GM06990 (cell line): ENCODE measurements at regions not wholly inside any gene's neighbourhood (a gene's known extent, or its start where the extent isn't known, plus 50 kb on each side); places are given as distances from the start of the nearest gene placed in this dataset.
"Not testable (repeated sequence)": the region's sequence is repeated elsewhere in the genome, so short reads cannot be mapped to it uniquely, and the experiment has no call there.

Experiments used
- DNase-seq: peaks from one replicate; pipeline ENCODE4 v3.0.0-alpha.2; 2011; ENCODE audit not compliant: insufficient read length; ENCODE audit errors: extremely low read depth
- H3K27me3 ChIP-seq: replicated peaks from 2 replicates; pipeline ENCODE4 v1.6.0; 2011; ENCODE audit warnings: low read length; ENCODE audit not compliant: control insufficient read depth, insufficient read depth
- H3K36me3 ChIP-seq: 2 replicates; pipeline ENCODE4 v1.5.1; 2011; ENCODE audit warnings: low read length; ENCODE audit not compliant: control insufficient read depth, insufficient read depth
- H3K4me3 ChIP-seq: replicated peaks from 2 replicates; pipeline ENCODE4 v1.5.1; 2011; ENCODE audit warnings: low read depth, mild to moderate bottlenecking, control low read depth, low read length
- CTCF ChIP-seq: IDR thresholded peaks from 2 replicates; pipeline ENCODE4 v1.5.1; 2011; ENCODE audit warnings: low read length, control low read depth, mild to moderate bottlenecking, inconsistent platforms; ENCODE audit not compliant: insufficient read depth, poor library complexity, severe bottlenecking

GRCh38 chr10:10722422-10722821, 295.2 kb upstream of the CELF2 start:
- DNase-seq, result no peak
- Histone ChIP-seq H3K27me3 (no peaks in the 10 kb centered on the region), H3K36me3 (no peaks in the 10 kb centered on the region), H3K4me3 (no peak overlapping the region)
- TF ChIP-seq CTCF, result no peak

- H3K36me3 ChIP-seq, result no peaks in the 10 kb centered on the region
- no peak for DNase-seq
- no peak overlapping the region for H3K4me3 ChIP-seq
- no peak for TF ChIP-seq CTCF
- H3K27me3 ChIP-seq, result no peaks in the 10 kb centered on the region
These were observed 292.5 kb upstream of the CELF2 start for GRCh38 chr10:10725196-10725595.

GRCh38 chr10:10726101-10726500, 291.6 kb upstream of the CELF2 start:
- TF ChIP-seq CTCF, result no peak
- no peaks in the 10 kb centered on the region for H3K27me3 ChIP-seq
- H3K36me3 ChIP-seq, result no peaks in the 10 kb centered on the region
- no peak for DNase-seq
- no peak overlapping the region for H3K4me3 ChIP-seq

- not testable (repeated sequence) for H3K4me3 ChIP-seq, H3K36me3 ChIP-seq, DNase-seq, H3K27me3 ChIP-seq
These were observed 290.3 kb upstream of the CELF2 start for GRCh38 chr10:10727411-10727810.

GRCh38 chr10:10727812-10728211, 289.9 kb upstream of the CELF2 start:
- no peaks in the 10 kb centered on the region for H3K27me3 ChIP-seq
- H3K4me3 ChIP-seq, result no peak overlapping the region
- no peak for DNase-seq
- H3K36me3 ChIP-seq, result no peaks in the 10 kb centered on the region
- TF ChIP-seq CTCF, result no peak

- DNase-seq, result no peak
- TF ChIP-seq CTCF, result no peak
- no peaks in the 10 kb centered on the region for H3K36me3 ChIP-seq
- H3K4me3 ChIP-seq, result no peak overlapping the region
- no peaks in the 10 kb centered on the region for H3K27me3 ChIP-seq
These were observed 287.1 kb upstream of the CELF2 start for GRCh38 chr10:10730471-10731043.
